ENCODE measurements at regions not wholly inside any gene's neighbourhood (a gene's known extent, or its start where the extent isn't known, plus 50 kb on each side); places are given as distances from the start of the nearest gene placed in this dataset.

GRCh38 chr6:15023448-15023847 is 222.4 kb upstream of the JARID2 start:
- TF ChIP-seq CTCF (conservative IDR thresholded peaks at IDR 0.05) (no peak), EZH2 (IDR thresholded peaks at IDR 0.05; ENCODE audit: low read depth) (no peak)
